T-cell (primary cell): ENCODE measurements at regions not wholly inside any gene's neighbourhood (a gene's known extent, or its start where the extent isn't known, plus 50 kb on each side); places are given as distances from the start of the nearest gene placed in this dataset.
"Not testable (repeated sequence)": the region's sequence is repeated elsewhere in the genome, so short reads cannot be mapped to it uniquely, and the experiment has no call there.

Source experiments
- ATAC-seq, 4 experiments: fragments of 200-7000 bp in 3 of 4; fragments of 150-1000 bp in 1 of 4; cut with Tn5 transposase; replicated peaks in 1 of 4; 1 replicate in 3 of 4; 2 replicates in 1 of 4; pipeline ENCODE4 v1.10.0; 2021; ENCODE audit warnings: moderate library complexity in 3 of 4, mild to moderate bottlenecking in 2 of 4, moderate number of reproducible peaks in 1 of 4
- CTCF ChIA-PET, 2 donors: fragments of 300-600 bp; sonication (Branson Sonifier 250); formaldehyde crosslinking; loops; one replicate each; lab custom pipeline; 2022; ENCODE audit warnings: antibody characterized with exemption in 2 of 2; lab: Charles Lee
- POLR2A ChIA-PET, 2 donors: fragments of 300-600 bp; sonication (Branson Sonifier 250); formaldehyde crosslinking; loops; one replicate each; lab custom pipeline; 2022; ENCODE audit warnings: antibody characterized with exemption in 2 of 2; lab: Charles Lee
- DNase-seq, 35 experiments: peaks; one replicate each; pipeline versions ENCODE4 v3.0.0 to v3.0.0-alpha.2; 2013 to 2023
- H3K27ac ChIP-seq: one replicate; pipeline ENCODE4 v1.5.1; 2013; ENCODE audit warnings: low read length
- H3K27me3 ChIP-seq, 2 experiments: replicated peaks in 1 of 2; 1 replicate in 1 of 2; 2 replicates in 1 of 2; pipeline versions ENCODE4 v1.6.1 to v1.7.0; 2013; ENCODE audit warnings: low read length in 1 of 2, mixed read lengths in 1 of 2; ENCODE audit not compliant: control insufficient read depth in 2 of 2, insufficient read depth in 2 of 2; ENCODE audit errors: extremely low read depth in 1 of 2
- H3K36me3 ChIP-seq, 2 donors: 1 replicate in 1 of 2; 2 replicates in 1 of 2; pipeline versions ENCODE4 v1.6.1 to v1.7.0; 2013; ENCODE audit warnings: low read length in 1 of 2; ENCODE audit not compliant: control insufficient read depth in 2 of 2, insufficient read depth in 1 of 2; ENCODE audit errors: extremely low read depth in 1 of 2
- H3K4me1 ChIP-seq, 2 experiments: 1 replicate in 1 of 2; 2 replicates in 1 of 2; pipeline versions ENCODE4 v1.6.1 to v1.7.0; 2013; ENCODE audit warnings: low read length in 2 of 2, mixed read lengths in 1 of 2; ENCODE audit not compliant: insufficient read depth in 2 of 2, control insufficient read depth in 1 of 2; ENCODE audit errors: extremely low read depth in 1 of 2
- H3K4me3 ChIP-seq, 2 donors: 1 replicate in 1 of 2; 2 replicates in 1 of 2; pipeline versions ENCODE4 v1.5.1 to v1.7.0; 2013; ENCODE audit warnings: mild to moderate bottlenecking in 2 of 2, low read length in 1 of 2, moderate library complexity in 1 of 2; ENCODE audit not compliant: control insufficient read depth in 1 of 2; ENCODE audit errors: extremely low read depth in 1 of 2
- H3K9me3 ChIP-seq: 2 replicates; pipeline ENCODE4 v1.7.0; 2013
- H3K27ac Mint-ChIP-seq, 2 donors: one replicate each; pipeline ENCODE4 v1.8.0; 2020 to 2021; ENCODE audit warnings: mild to moderate bottlenecking in 2 of 2, mixed read lengths in 2 of 2
- H3K27me3 Mint-ChIP-seq, 2 donors: one replicate each; pipeline ENCODE4 v1.8.0; 2021 to 2022; ENCODE audit warnings: mixed read lengths in 2 of 2
- H3K36me3 Mint-ChIP-seq: one replicate; pipeline ENCODE4 v1.8.0; 2021; ENCODE audit warnings: mixed read lengths
- H3K4me1 Mint-ChIP-seq, 3 donors: one replicate each; pipeline ENCODE4 v1.8.0; 2020 to 2022; ENCODE audit warnings: mixed read lengths in 3 of 3, mild to moderate bottlenecking in 1 of 3
- H3K4me3 Mint-ChIP-seq, 3 donors: one replicate each; pipeline ENCODE4 v1.8.0; 2020 to 2022; ENCODE audit warnings: mild to moderate bottlenecking in 3 of 3, mixed read lengths in 3 of 3, moderate library complexity in 3 of 3
- H3K9me3 Mint-ChIP-seq, 3 donors: one replicate each; pipeline ENCODE4 v1.8.0; 2020 to 2022; ENCODE audit warnings: mixed read lengths in 3 of 3
- WGBS: methylation state at CpG from one replicate; pipeline ENCODE4 v1.1.5; 2013; ENCODE audit warnings: missing lambda C conversion rate; ENCODE audit not compliant: insufficient coverage; 5-methylcytosine and 5-hydroxymethylcytosine counted together

DNA sequence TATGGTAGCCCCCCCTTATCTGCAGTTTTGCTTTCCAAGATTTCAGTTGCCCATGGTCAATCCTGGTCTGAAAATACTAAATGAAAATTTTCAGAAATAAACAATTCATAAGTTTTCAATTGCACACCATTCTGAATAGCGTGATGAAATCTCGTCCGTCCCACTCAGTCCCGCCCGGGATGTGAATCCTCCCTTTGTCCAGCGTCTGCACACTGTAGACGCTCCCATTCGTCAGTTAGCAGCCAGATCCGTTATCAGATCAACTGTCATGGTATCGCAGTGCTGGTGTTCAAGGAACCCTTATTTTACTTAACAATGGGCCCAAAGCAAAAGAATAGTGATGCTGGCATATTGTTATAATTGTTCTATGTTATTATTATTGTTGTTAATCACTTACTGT is 98.6 kb downstream of the TMEM215 start:
- Histone ChIP-seq H3K36me3 (no peaks in the 10 kb centered on the region), H3K4me3 (no peak overlapping the region), H3K27me3 (peaks cover 2% of the 10 kb centered on the region in 2 experiments), H3K27ac (no peak overlapping the region), H3K4me1 (no peaks in the 10 kb centered on the region), H3K9me3 (no peaks in the 10 kb centered on the region)
- 85% methylated on average over 9 of the region's 10 CpGs for WGBS
- peaks cover 1 to 4% of the 10 kb centered on the region in 2 donors for H3K27me3 Mint-ChIP-seq
- DNase-seq (no peak), ATAC-seq (no peak)
- no peaks in the 10 kb centered on the region for H3K9me3 Mint-ChIP-seq
- H3K36me3 Mint-ChIP-seq, result no peaks in the 10 kb centered on the region
- no peak overlapping the region for H3K27ac Mint-ChIP-seq
- ChIA-PET POLR2A (no interaction called here), CTCF (no interaction called here)
- no peak overlapping the region for H3K4me3 Mint-ChIP-seq
- no peaks in the 10 kb centered on the region for H3K4me1 Mint-ChIP-seq

DNA sequence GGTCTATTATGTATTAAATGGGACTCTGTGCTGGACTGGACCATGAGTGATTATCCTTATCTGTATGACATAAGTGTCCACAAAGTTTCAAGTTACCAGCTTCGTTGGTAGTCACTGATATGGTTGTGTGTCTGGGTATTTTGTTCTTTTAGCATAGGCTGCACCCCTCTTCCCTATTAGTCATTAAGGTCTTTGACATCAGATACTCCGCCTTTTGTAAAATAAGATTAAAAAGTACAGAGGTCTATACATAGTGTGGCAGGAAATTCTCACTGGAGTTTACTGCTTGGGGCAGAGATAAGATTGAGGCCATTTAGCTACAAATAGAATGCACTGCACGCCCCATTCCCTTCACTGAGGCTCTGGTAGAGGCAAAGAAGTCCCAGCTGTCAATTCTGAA is 99.4 kb downstream of the TMEM215 start:
- ChIA-PET CTCF (no interaction called here), POLR2A (no interaction called here)
- ATAC-seq, result no peak
- Histone ChIP-seq H3K27ac (no peak overlapping the region), H3K36me3 (no peaks in the 10 kb centered on the region), H3K4me1 (no peaks in the 10 kb centered on the region), H3K27me3 (peaks cover 2 to 3% of the 10 kb centered on the region in 2 experiments), H3K4me3 (no peak overlapping the region), H3K9me3 (no peaks in the 10 kb centered on the region)
- H3K4me3 Mint-ChIP-seq, result no peak overlapping the region
- peaks cover 1 to 4% of the 10 kb centered on the region in 2 donors for H3K27me3 Mint-ChIP-seq
- H3K4me1 Mint-ChIP-seq, result no peaks in the 10 kb centered on the region
- no peak for DNase-seq
- 0% methylated on average over 1 of the region's 3 CpGs for WGBS
- no peaks in the 10 kb centered on the region for H3K9me3 Mint-ChIP-seq
- H3K36me3 Mint-ChIP-seq, result no peaks in the 10 kb centered on the region
- H3K27ac Mint-ChIP-seq, result no peak overlapping the region

DNA sequence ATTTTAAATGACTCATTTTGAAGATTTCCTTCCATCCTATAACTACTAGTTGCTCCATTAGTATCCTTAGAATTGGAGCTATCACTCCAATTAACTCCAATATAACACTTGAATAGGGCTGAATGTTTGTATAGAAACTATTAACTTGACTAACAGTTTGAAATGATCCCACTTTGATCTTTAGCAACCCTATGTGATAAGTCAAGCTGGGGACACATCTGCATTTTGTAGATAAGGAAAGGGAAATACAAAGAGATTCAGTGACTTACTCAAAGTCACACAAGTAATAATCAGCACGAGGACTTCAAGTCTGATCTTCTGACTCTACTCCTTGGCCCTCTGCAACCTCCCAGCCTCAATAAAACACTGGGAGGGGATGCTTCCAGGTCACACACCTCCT is 101.1 kb downstream of the TMEM215 start:
- Mint-ChIP-seq H3K4me1 (no peaks in the 10 kb centered on the region), H3K36me3 (no peaks in the 10 kb centered on the region), H3K27ac (no peak overlapping the region), H3K27me3 (peaks cover 0 to 1% of the 10 kb centered on the region in 2 donors), H3K9me3 (no peaks in the 10 kb centered on the region), H3K4me3 (no peak overlapping the region)
- CTCF ChIA-PET, result no interaction called here
- DNase-seq (no peak), ATAC-seq (no peak)
- H3K27me3 ChIP-seq, result peaks cover 1 to 3% of the 10 kb centered on the region in 2 experiments
- POLR2A ChIA-PET, result interaction anchor here in 1 of 2 donors (0.5 kb wide), 1 partner anchor 265 kb away, joined by 3 read pairs; no protein-coding TSS in a partner anchor
- H3K9me3 ChIP-seq, result no peaks in the 10 kb centered on the region
- H3K4me3 ChIP-seq, result no peak overlapping the region
- no peak overlapping the region for H3K27ac ChIP-seq
- WGBS, result 17% methylated on average over 1 of the region's 1 CpG
- H3K4me1 ChIP-seq, result no peaks in the 10 kb centered on the region
- no peaks in the 10 kb centered on the region for H3K36me3 ChIP-seq

DNA sequence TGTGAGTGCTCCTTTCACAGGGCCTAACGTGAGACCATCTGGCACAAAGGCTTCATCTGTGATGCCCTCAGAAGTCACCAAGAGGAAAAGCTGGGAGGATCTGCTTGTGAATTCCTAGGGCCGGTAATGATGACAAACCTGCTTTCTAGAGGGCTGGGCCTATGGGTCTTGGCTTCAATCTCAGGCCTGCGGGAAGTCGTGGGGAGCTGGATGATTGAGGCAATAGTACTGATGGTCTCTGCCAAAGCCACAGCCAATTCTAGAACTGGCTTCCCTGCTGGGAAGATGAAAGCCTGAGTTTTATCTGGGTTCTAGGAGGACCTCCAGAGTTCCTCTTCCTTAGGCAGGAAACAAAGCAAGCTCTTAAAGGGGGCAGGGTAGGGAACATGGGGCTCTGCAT is 102.7 kb downstream of the TMEM215 start:
- H3K4me3 ChIP-seq, result no peak overlapping the region
- no peak for DNase-seq
- ATAC-seq, result no peak
- Mint-ChIP-seq H3K4me3 (no peak overlapping the region), H3K27me3 (peaks cover 0 to 3% of the 10 kb centered on the region in 2 donors), H3K4me1 (no peaks in the 10 kb centered on the region), H3K9me3 (no peaks in the 10 kb centered on the region), H3K27ac (no peak overlapping the region), H3K36me3 (no peaks in the 10 kb centered on the region)
- H3K36me3 ChIP-seq, result no peaks in the 10 kb centered on the region
- H3K4me1 ChIP-seq, result no peaks in the 10 kb centered on the region
- ChIA-PET CTCF (no interaction called here), POLR2A (no interaction called here)
- peaks cover 0 to 5% of the 10 kb centered on the region in 2 experiments for H3K27me3 ChIP-seq
- WGBS, result 74% methylated on average over 4 of the region's 4 CpGs
- H3K9me3 ChIP-seq, result no peaks in the 10 kb centered on the region
- no peak overlapping the region for H3K27ac ChIP-seq

DNA sequence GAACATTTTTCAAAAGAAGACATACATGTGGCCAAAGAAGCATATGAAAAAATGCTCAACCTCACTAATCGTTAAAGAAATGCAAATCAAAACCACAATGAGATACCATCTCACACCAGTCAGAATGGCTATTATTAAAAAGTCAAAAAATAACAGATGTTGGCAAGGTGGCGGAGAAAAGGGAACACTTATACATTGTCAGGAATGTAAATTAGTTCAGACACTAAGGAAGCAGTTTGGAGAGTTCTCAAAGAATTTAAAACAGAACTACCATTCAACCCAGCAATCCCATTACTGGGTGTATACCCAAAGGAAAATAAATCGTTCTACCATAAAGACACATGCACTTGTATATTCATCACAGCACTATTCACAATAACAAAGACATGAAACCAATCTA is 106.9 kb downstream of the APTX start:
- ATAC-seq, CTCF ChIA-PET, H3K27me3 ChIP-seq, H3K27ac ChIP-seq, H3K4me3 ChIP-seq, H3K36me3 Mint-ChIP-seq, H3K4me3 Mint-ChIP-seq, H3K4me1 Mint-ChIP-seq, H3K9me3 ChIP-seq, DNase-seq, POLR2A ChIA-PET, H3K27ac Mint-ChIP-seq, H3K9me3 Mint-ChIP-seq, H3K4me1 ChIP-seq, H3K36me3 ChIP-seq: not testable (repeated sequence)
- peaks cover 4 to 11% of the 10 kb centered on the region in 2 donors for H3K27me3 Mint-ChIP-seq
- whole genome bisulfite sequencing, result no CpG with 5 or more reads among the region's 3 CpGs

DNA sequence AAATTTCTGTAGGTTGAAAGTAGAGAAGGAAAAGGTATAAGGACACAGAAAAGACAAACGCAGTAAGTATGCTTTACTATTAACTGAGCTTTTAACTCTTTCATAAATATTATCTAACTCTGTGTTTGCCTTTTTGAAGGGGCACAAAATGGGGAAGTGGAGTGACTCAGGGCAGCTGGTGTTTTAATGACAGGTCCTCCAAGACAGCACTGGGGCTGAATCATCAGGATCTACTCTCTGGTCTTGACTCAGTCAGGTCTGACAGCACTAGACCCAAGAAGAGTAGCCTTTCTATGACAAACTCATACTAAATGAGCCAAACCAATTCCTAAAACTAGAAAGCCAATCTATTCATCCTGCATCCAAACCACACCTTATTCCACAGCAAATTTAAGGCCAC is 102.2 kb downstream of the APTX start:
- Mint-ChIP-seq H3K4me1 (no peaks in the 10 kb centered on the region), H3K36me3 (no peaks in the 10 kb centered on the region), H3K27ac (no peak overlapping the region), H3K9me3 (peaks cover 4 to 10% (median 7%) of the 10 kb centered on the region in 3 donors), H3K4me3 (no peak overlapping the region), H3K27me3 (peaks cover 13 to 16% of the 10 kb centered on the region in 2 donors)
- Histone ChIP-seq H3K9me3 (no peaks in the 10 kb centered on the region), H3K4me1 (no peaks in the 10 kb centered on the region), H3K4me3 (no peak overlapping the region), H3K27me3 (peaks cover 4 to 7% of the 10 kb centered on the region in 2 experiments), H3K36me3 (no peaks in the 10 kb centered on the region), H3K27ac (no peak overlapping the region)
- ChIA-PET POLR2A (no interaction called here), CTCF (interaction anchor here in 1 of 2 donors (0.8 kb wide), 1 partner anchor 1708 kb away, joined by 3 read pairs; no protein-coding TSS in a partner anchor)
- DNase-seq (no peak), ATAC-seq (no peak)
- no CpG with 5 or more reads among the region's 1 CpG for WGBS

DNA sequence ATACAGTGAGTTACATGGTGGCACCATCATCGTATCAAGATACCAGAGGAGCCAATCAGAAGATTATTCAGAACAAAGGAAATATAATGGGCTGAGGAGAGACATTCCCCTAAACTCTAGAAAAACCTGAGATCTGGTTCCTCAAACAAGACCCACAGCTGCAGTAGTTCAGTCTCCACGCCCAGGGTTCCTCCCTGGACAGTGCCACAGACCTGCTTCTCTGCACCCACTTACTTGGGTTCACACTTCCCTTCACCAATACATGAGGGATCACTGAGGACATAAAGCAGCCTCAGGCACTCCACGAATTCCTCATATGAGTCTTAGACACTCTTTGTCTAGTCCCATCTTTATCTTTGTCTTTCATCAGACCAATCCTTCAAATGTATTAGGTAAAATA is 101.7 kb downstream of the APTX start:
- Histone ChIP-seq H3K9me3 (no peaks in the 10 kb centered on the region), H3K36me3 (no peaks in the 10 kb centered on the region), H3K4me3 (no peak overlapping the region), H3K4me1 (no peaks in the 10 kb centered on the region), H3K27ac (no peak overlapping the region), H3K27me3 (peaks cover 4 to 7% of the 10 kb centered on the region in 2 experiments)
- ChIA-PET CTCF (interaction anchor here in 1 of 2 donors (0.8 kb wide), 1 partner anchor 1709 kb away, joined by 3 read pairs; no protein-coding TSS in a partner anchor), POLR2A (no interaction called here)
- no peaks in the 10 kb centered on the region for H3K36me3 Mint-ChIP-seq
- H3K4me3 Mint-ChIP-seq, result no peak overlapping the region
- H3K27ac Mint-ChIP-seq, result no peak overlapping the region
- ATAC-seq (no peak), DNase-seq (no peak)
- H3K9me3 Mint-ChIP-seq, result peaks cover 4 to 10% (median 7%) of the 10 kb centered on the region in 3 donors
- 70% methylated on average over 1 of the region's 3 CpGs for WGBS
- peaks cover 13 to 14% of the 10 kb centered on the region in 2 donors for H3K27me3 Mint-ChIP-seq
- H3K4me1 Mint-ChIP-seq, result no peaks in the 10 kb centered on the region
